ENCODE measurements at regions not wholly inside any gene's neighbourhood (a gene's known extent, or its start where the extent isn't known, plus 50 kb on each side); places are given as distances from the start of the nearest gene placed in this dataset.

DNA sequence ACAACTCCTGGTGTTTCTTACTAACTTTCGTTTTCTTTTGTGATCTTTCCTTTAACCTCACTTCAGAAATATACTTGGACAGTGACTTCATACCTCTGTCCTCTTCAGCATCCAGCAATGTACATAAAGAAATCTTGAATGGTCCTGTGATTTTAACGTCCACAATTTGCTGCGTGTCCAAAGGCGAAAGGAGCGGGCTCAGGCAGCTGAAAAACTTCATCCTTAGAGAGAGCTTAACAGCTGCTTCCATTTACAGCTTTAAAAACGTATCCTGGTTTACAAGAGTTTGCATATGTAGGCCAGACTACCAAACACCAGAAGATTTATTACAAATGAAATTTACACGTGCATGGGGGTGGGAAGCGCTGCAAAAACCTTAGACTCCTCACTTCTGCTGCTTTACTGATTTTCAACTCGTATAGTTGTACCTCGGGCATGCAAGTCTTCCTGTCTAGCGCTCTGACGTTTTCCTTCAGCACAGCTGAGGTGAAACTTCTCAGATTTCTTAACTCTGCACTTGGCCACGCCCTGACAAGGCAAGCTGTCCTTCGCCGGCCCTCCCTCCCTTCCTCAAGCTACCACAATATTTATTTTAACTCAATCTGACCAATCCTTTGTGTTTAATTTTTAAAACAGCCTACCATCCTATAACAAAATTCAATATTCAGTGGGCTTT, 406.4 kb downstream of the FAM47A start:
- TF ChIP-seq CEBPB (IDR thresholded peaks at IDR 0.05; ENCODE audit: borderline replicate concordance in 1 of 2, low read depth in 2 of 2, low read length in 2 of 2) (no peak), POLR2A (IDR thresholded peaks at IDR 0.05; ENCODE audit: low read depth, low read length) (no peak), SIN3A (IDR thresholded peaks at IDR 0.05; ENCODE audit: low read depth, low read length) (no peak), EGR1 (IDR thresholded peaks at IDR 0.05; ENCODE audit: borderline replicate concordance in 1 of 2, low read depth in 2 of 2, low read length in 2 of 2) (no peak), BMI1 (IDR thresholded peaks at IDR 0.05; ENCODE audit: borderline replicate concordance) (no peak), BACH1 (IDR thresholded peaks at IDR 0.05; ENCODE audit: borderline replicate concordance) (no peak), POLR2AphosphoS5 (IDR thresholded peaks at IDR 0.05; ENCODE audit: low read length) (no peak)
- TF ChIP-seq, protein P1, sequence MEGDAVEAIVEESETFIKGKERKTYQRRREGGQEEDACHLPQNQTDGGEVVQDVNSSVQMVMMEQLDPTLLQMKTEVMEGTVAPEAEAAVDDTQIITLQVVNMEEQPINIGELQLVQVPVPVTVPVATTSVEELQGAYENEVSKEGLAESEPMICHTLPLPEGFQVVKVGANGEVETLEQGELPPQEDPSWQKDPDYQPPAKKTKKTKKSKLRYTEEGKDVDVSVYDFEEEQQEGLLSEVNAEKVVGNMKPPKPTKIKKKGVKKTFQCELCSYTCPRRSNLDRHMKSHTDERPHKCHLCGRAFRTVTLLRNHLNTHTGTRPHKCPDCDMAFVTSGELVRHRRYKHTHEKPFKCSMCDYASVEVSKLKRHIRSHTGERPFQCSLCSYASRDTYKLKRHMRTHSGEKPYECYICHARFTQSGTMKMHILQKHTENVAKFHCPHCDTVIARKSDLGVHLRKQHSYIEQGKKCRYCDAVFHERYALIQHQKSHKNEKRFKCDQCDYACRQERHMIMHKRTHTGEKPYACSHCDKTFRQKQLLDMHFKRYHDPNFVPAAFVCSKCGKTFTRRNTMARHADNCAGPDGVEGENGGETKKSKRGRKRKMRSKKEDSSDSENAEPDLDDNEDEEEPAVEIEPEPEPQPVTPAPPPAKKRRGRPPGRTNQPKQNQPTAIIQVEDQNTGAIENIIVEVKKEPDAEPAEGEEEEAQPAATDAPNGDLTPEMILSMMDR (IDR thresholded peaks at IDR 0.05 in 2 of 3, conservative IDR thresholded peaks at IDR 0.05 in 1 of 3; ENCODE audit: control insufficient read depth in 2 of 3, extremely low read depth in 1 of 3, insufficient read depth in 1 of 3, low read depth in 3 of 3, low read length in 3 of 3) = no peak
